B cell (primary cell): ENCODE measurements at regions not wholly inside any gene's neighbourhood (a gene's known extent, or its start where the extent isn't known, plus 50 kb on each side); places are given as distances from the start of the nearest gene placed in this dataset.

Source experiments
- ATAC-seq: fragments of 200-7000 bp; cut with Tn5 transposase; one replicate; pipeline ENCODE4 v1.10.0; 2021; ENCODE audit warnings: low read depth, mild to moderate bottlenecking, moderate number of reproducible peaks, moderate library complexity
- CTCF ChIA-PET: fragments of 350-600 bp; sonication (Branson Sonifier 250); formaldehyde crosslinking; loops from one replicate; lab custom pipeline; 2021; ENCODE audit warnings: antibody characterized with exemption, inconsistent platforms; lab: Charles Lee
- POLR2A ChIA-PET: fragments of 350-600 bp; sonication (Branson Sonifier 250); formaldehyde crosslinking; loops from one replicate; lab custom pipeline; 2021; ENCODE audit warnings: antibody characterized with exemption; lab: Charles Lee
- DNase-seq: peaks from one replicate; pipeline ENCODE4 v3.0.0; 2013
- H2AFZ ChIP-seq: 2 replicates; pipeline ENCODE4 v1.6.1; 2012; ENCODE audit warnings: mild to moderate bottlenecking, low read depth, low read length; ENCODE audit not compliant: insufficient read depth, poor library complexity, severe bottlenecking
- H3K27ac ChIP-seq, 2 donors: 1 replicate in 1 of 2; 2 replicates in 1 of 2; pipeline ENCODE4 v1.5.1; 2012 to 2013; ENCODE audit warnings: low read length in 2 of 2, mild to moderate bottlenecking in 2 of 2, moderate library complexity in 1 of 2
- H3K27me3 ChIP-seq, 4 experiments: fragments of 200-600 bp in 1 of 4; sonication (generic) in 1 of 4; replicated peaks in 1 of 4; 1 replicate in 2 of 4; 2 replicates in 2 of 4; pipeline versions ENCODE4 v1.6.1 to v1.7.0; 2013 to 2016; ENCODE audit warnings: low read length in 3 of 4, mild to moderate bottlenecking in 2 of 4, mixed read lengths in 1 of 4, moderate library complexity in 1 of 4; ENCODE audit not compliant: insufficient read depth in 4 of 4, control insufficient read depth in 3 of 4; ENCODE audit errors: control extremely low read depth in 1 of 4
- H3K36me3 ChIP-seq, 2 experiments: replicated peaks in 1 of 2; 1 replicate in 1 of 2; 2 replicates in 1 of 2; pipeline versions ENCODE4 v1.6.1 to v1.7.1; 2013; ENCODE audit warnings: low read length in 1 of 2; ENCODE audit not compliant: insufficient read depth in 2 of 2, control insufficient read depth in 1 of 2; ENCODE audit errors: control extremely low read depth in 1 of 2, extremely low read depth in 1 of 2
- H3K4me1 ChIP-seq, 2 donors: fragments of 200-600 bp in 1 of 2; sonication (generic) in 1 of 2; 1 replicate in 1 of 2; 2 replicates in 1 of 2; pipeline versions ENCODE4 v1.5.1 to v1.6.1; 2013 to 2017; ENCODE audit warnings: low read length in 2 of 2; ENCODE audit not compliant: control insufficient read depth in 2 of 2, insufficient read depth in 2 of 2
- H3K4me2 ChIP-seq: replicated peaks from 2 replicates; pipeline ENCODE3; 2012; ENCODE audit warnings: mild to moderate bottlenecking, low read depth, low read length; ENCODE audit not compliant: poor library complexity, severe bottlenecking
- H3K4me3 ChIP-seq, 5 experiments: fragments of 200-600 bp in 1 of 5; sonication (generic) in 1 of 5; 1 replicate in 3 of 5; 2 replicates in 2 of 5; pipeline versions ENCODE4 v1.5.1 to v1.7.0; 2011 to 2016; ENCODE audit warnings: low read length in 4 of 5, mild to moderate bottlenecking in 4 of 5, low read depth in 2 of 5, control low read depth in 1 of 5, moderate library complexity in 1 of 5; ENCODE audit not compliant: insufficient read depth in 1 of 5; ENCODE audit errors: control extremely low read depth in 1 of 5, extremely low read depth in 1 of 5
- H3K79me2 ChIP-seq: fragments of 200-600 bp; sonication (generic); one replicate; pipeline ENCODE4 v1.6.0; 2016; ENCODE audit warnings: low read length; ENCODE audit not compliant: control insufficient read depth, insufficient read depth
- H3K9ac ChIP-seq: fragments of 200-600 bp; sonication (generic); 2 replicates; pipeline ENCODE4 v1.6.1; 2017; ENCODE audit warnings: mild to moderate bottlenecking, low read length, moderate library complexity
- H3K9me3 ChIP-seq, 3 donors: one replicate each; pipeline versions ENCODE4 v1.6.1 to v1.7.1; 2013; ENCODE audit warnings: low read length in 2 of 3; ENCODE audit not compliant: control insufficient read depth in 2 of 3, insufficient read depth in 1 of 3; ENCODE audit errors: control extremely low read depth in 1 of 3
- H4K20me1 ChIP-seq: 2 replicates; pipeline ENCODE4 v1.6.0; 2012; ENCODE audit warnings: mild to moderate bottlenecking, low read length; ENCODE audit not compliant: insufficient read depth, control insufficient read depth, poor library complexity, severe bottlenecking
- H3K27ac Mint-ChIP-seq: one replicate; pipeline ENCODE4 v1.8.0; 2021; ENCODE audit warnings: mixed read lengths
- H3K27me3 Mint-ChIP-seq: one replicate; pipeline ENCODE4 v1.8.0; 2021; ENCODE audit warnings: mixed read lengths
- H3K4me1 Mint-ChIP-seq: one replicate; pipeline ENCODE4 v1.8.0; 2021; ENCODE audit warnings: mixed read lengths
- H3K4me3 Mint-ChIP-seq: one replicate; pipeline ENCODE4 v1.8.0; 2021; ENCODE audit warnings: mixed read lengths
- H3K9me3 Mint-ChIP-seq: one replicate; pipeline ENCODE4 v1.8.0; 2022; ENCODE audit warnings: mixed read lengths; ENCODE audit not compliant: insufficient read depth
- EZH2 ChIP-seq: IDR thresholded peaks from 2 replicates; pipeline ENCODE4 v1.6.1; 2012; ENCODE audit warnings: borderline replicate concordance, low read depth, mild to moderate bottlenecking, moderate library complexity, low read length; ENCODE audit not compliant: insufficient read depth, poor library complexity, severe bottlenecking
- WGBS: methylation state at CpG from one replicate; pipeline ENCODE4 v1.1.5; 2013; ENCODE audit warnings: missing lambda C conversion rate; ENCODE audit not compliant: insufficient coverage; 5-methylcytosine and 5-hydroxymethylcytosine counted together
- intact Hi-C: fragments of 100-400 bp; cut with micrococcal nuclease; formaldehyde crosslinking; loops from one replicate; pipeline ENCODE4 v1.10.0; 2022
- TF ChIP-seq, protein P1 (sequence below): fragments of 200-600 bp; IDR thresholded peaks from one replicate; pipeline ENCODE4 v1.8.0; 2022; ENCODE audit warnings: antibody characterized with exemption, mild to moderate bottlenecking

- Histone ChIP-seq H3K79me2 (no peaks in the 10 kb centered on the region), H4K20me1 (no peaks in the 10 kb centered on the region), H2AFZ (no peak overlapping the region), H3K4me1 (no peaks in the 10 kb centered on the region), H3K27me3 (no peaks in the 10 kb centered on the region), H3K36me3 (no peaks in the 10 kb centered on the region), H3K4me3 (no peak overlapping the region), H3K4me2 (no peak overlapping the region), H3K9me3 (no peaks in the 10 kb centered on the region), H3K9ac (no peak overlapping the region), H3K27ac (no peak overlapping the region)
- ChIA-PET CTCF (no interaction called here), POLR2A (no interaction called here)
- Mint-ChIP-seq H3K9me3 (no peaks in the 10 kb centered on the region), H3K27me3 (no peaks in the 10 kb centered on the region), H3K4me1 (no peaks in the 10 kb centered on the region), H3K27ac (no peak overlapping the region), H3K4me3 (no peak overlapping the region)
- DNase-seq: no peak
- TF ChIP-seq EZH2: no peak
- TF ChIP-seq, protein P1, sequence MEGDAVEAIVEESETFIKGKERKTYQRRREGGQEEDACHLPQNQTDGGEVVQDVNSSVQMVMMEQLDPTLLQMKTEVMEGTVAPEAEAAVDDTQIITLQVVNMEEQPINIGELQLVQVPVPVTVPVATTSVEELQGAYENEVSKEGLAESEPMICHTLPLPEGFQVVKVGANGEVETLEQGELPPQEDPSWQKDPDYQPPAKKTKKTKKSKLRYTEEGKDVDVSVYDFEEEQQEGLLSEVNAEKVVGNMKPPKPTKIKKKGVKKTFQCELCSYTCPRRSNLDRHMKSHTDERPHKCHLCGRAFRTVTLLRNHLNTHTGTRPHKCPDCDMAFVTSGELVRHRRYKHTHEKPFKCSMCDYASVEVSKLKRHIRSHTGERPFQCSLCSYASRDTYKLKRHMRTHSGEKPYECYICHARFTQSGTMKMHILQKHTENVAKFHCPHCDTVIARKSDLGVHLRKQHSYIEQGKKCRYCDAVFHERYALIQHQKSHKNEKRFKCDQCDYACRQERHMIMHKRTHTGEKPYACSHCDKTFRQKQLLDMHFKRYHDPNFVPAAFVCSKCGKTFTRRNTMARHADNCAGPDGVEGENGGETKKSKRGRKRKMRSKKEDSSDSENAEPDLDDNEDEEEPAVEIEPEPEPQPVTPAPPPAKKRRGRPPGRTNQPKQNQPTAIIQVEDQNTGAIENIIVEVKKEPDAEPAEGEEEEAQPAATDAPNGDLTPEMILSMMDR: no peak
- ATAC-seq: no peak
- WGBS: 77% methylated on average over 1 of the region's 1 CpG
- intact Hi-C loops: no loop called here
Measured at GRCh38 chr7:124989911-124990310, 60.3 kb upstream of the POT1 start.
